DND-41 (cell line): ENCODE measurements at regions not wholly inside any gene's neighbourhood (a gene's known extent, or its start where the extent isn't known, plus 50 kb on each side); places are given as distances from the start of the nearest gene placed in this dataset.

ENCODE experiments used
- CTCF ChIP-seq: IDR thresholded peaks from 2 replicates; pipeline ENCODE4 v1.5.1; 2012; ENCODE audit warnings: borderline replicate concordance, low read length, moderate library complexity, mild to moderate bottlenecking; ENCODE audit not compliant: poor library complexity, severe bottlenecking; ENCODE audit errors: extremely low read depth
- EZH2 ChIP-seq: IDR thresholded peaks from 3 replicates; pipeline ENCODE4 v1.6.1; 2012; ENCODE audit warnings: borderline replicate concordance, low read depth, mild to moderate bottlenecking, moderate library complexity, low read length, inconsistent platforms; ENCODE audit not compliant: severe bottlenecking

- TF ChIP-seq CTCF (no peak), EZH2 (no peak)
Observed at GRCh38 chr9:30258094-30258493, 2126.3 kb upstream of the ACO1 start.
